Mesendoderm (in vitro differentiated cells): ENCODE measurements at regions not wholly inside any gene's neighbourhood (a gene's known extent, or its start where the extent isn't known, plus 50 kb on each side); places are given as distances from the start of the nearest gene placed in this dataset.

Source experiments
- DNase-seq: peaks from one replicate; pipeline ENCODE4 v3.0.0; 2013
- H2AK5ac ChIP-seq: 2 replicates; pipeline ENCODE4 v1.6.1; 2013; ENCODE audit warnings: low read length, inconsistent platforms
- H2BK120ac ChIP-seq: 2 replicates; pipeline ENCODE4 v1.6.1; 2013; ENCODE audit warnings: low read depth, mild to moderate bottlenecking, low read length, moderate library complexity, mixed read lengths
- H2BK15ac ChIP-seq: replicated peaks from 2 replicates; pipeline ENCODE4 v1.6.1; 2013; ENCODE audit warnings: low read depth, mild to moderate bottlenecking, moderate library complexity
- H2BK5ac ChIP-seq: 2 replicates; pipeline ENCODE4 v1.6.1; 2013; ENCODE audit warnings: low read length, inconsistent platforms
- H3K18ac ChIP-seq: 2 replicates; pipeline ENCODE4 v1.6.1; 2013; ENCODE audit warnings: mild to moderate bottlenecking, low read length, mixed read lengths
- H3K23ac ChIP-seq: one replicate; pipeline ENCODE4 v1.6.1; 2013; ENCODE audit warnings: low read length
- H3K27ac ChIP-seq: 2 replicates; pipeline ENCODE4 v1.5.1; 2013; ENCODE audit warnings: low read depth, mild to moderate bottlenecking, inconsistent platforms, low read length, moderate library complexity
- H3K27me3 ChIP-seq: 2 replicates; pipeline ENCODE4 v1.6.1; 2013; ENCODE audit warnings: low read length, control low read depth, mild to moderate bottlenecking, inconsistent platforms; ENCODE audit not compliant: insufficient read depth, poor library complexity
- H3K36me3 ChIP-seq: 2 replicates; pipeline ENCODE4 v1.6.1; 2013; ENCODE audit warnings: low read length, inconsistent platforms; ENCODE audit not compliant: control insufficient read depth, insufficient read depth
- H3K4ac ChIP-seq: one replicate; pipeline ENCODE4 v1.6.1; 2013; ENCODE audit warnings: low read depth, mild to moderate bottlenecking, low read length, moderate library complexity
- H3K4me1 ChIP-seq: 2 replicates; pipeline ENCODE4 v1.6.1; 2013; ENCODE audit warnings: low read depth, low read length, inconsistent platforms; ENCODE audit not compliant: control insufficient read depth
- H3K4me2 ChIP-seq: 2 replicates; pipeline ENCODE4 v1.6.1; 2013; ENCODE audit warnings: low read length
- H3K4me3 ChIP-seq: 2 replicates; pipeline ENCODE4 v1.5.1; 2013; ENCODE audit warnings: mild to moderate bottlenecking, low read length
- H3K56ac ChIP-seq: one replicate; pipeline ENCODE4 v1.6.1; 2013; ENCODE audit warnings: low read length
- H3K79me1 ChIP-seq: 2 replicates; pipeline ENCODE4 v1.6.1; 2013; ENCODE audit warnings: low read length, inconsistent platforms
- H3K79me2 ChIP-seq: 2 replicates; pipeline ENCODE4 v1.6.1; 2013; ENCODE audit warnings: mild to moderate bottlenecking, low read length; ENCODE audit not compliant: control insufficient read depth, insufficient read depth
- H3K9ac ChIP-seq: 2 replicates; pipeline ENCODE4 v1.6.1; 2013; ENCODE audit warnings: low read length, inconsistent platforms
- H4K5ac ChIP-seq: one replicate; pipeline ENCODE4 v1.6.1; 2013; ENCODE audit warnings: low read length
- H4K8ac ChIP-seq: one replicate; pipeline ENCODE4 v1.6.1; 2013; ENCODE audit warnings: low read depth, mild to moderate bottlenecking, control low read depth, low read length, moderate library complexity
- WGBS: extraction: QIAGEN DNeasy Blood & Tissue Kit; methylation state at CpG from one replicate; pipeline ENCODE4 v1.1.7; 2013; ENCODE audit warnings: low lambda C conversion rate, missing lambda C conversion rate; ENCODE audit not compliant: insufficient coverage; ENCODE audit errors: extremely low coverage; 5-methylcytosine and 5-hydroxymethylcytosine counted together

- Histone ChIP-seq H2BK5ac (no peak overlapping the region), H3K23ac (no peak overlapping the region), H3K36me3 (no peaks in the 10 kb centered on the region), H2BK15ac (no peak overlapping the region), H3K79me1 (no peaks in the 10 kb centered on the region), H3K79me2 (no peaks in the 10 kb centered on the region), H2AK5ac (no peak overlapping the region), H2BK120ac (no peak overlapping the region), H3K56ac (no peak overlapping the region), H3K27me3 (no peaks in the 10 kb centered on the region), H4K8ac (no peak overlapping the region), H3K18ac (no peak overlapping the region), H3K4ac (no peak overlapping the region), H3K4me3 (no peak overlapping the region), H3K4me2 (no peak overlapping the region), H3K9ac (no peak overlapping the region), H3K4me1 (no peaks in the 10 kb centered on the region), H3K27ac (no peak overlapping the region), H4K5ac (no peak overlapping the region)
- WGBS: no CpG with 5 or more reads among the region's 1 CpG
- no peak for DNase-seq
Measured at GRCh38 chr15:37715101-37715500, 219.3 kb upstream of the TMCO5A start.

GRCh38 chr15:37720267-37720666 is 214.2 kb upstream of the TMCO5A start:
- Histone ChIP-seq H3K4ac (no peak overlapping the region), H3K56ac (no peak overlapping the region), H3K4me2 (no peak overlapping the region), H2AK5ac (no peak overlapping the region), H4K8ac (no peak overlapping the region), H3K36me3 (no peaks in the 10 kb centered on the region), H3K18ac (no peak overlapping the region), H3K79me2 (no peaks in the 10 kb centered on the region), H4K5ac (no peak overlapping the region), H2BK120ac (no peak overlapping the region), H3K27ac (no peak overlapping the region), H2BK15ac (no peak overlapping the region), H2BK5ac (no peak overlapping the region), H3K23ac (no peak overlapping the region), H3K4me1 (no peaks in the 10 kb centered on the region), H3K79me1 (no peaks in the 10 kb centered on the region), H3K9ac (no peak overlapping the region), H3K4me3 (no peak overlapping the region), H3K27me3 (no peaks in the 10 kb centered on the region)
- WGBS: no CpG with 5 or more reads among the region's 9 CpGs
- no peak for DNase-seq

- H4K5ac ChIP-seq: no peak overlapping the region
- H3K4me2 ChIP-seq: no peak overlapping the region
- WGBS: no CpG with 5 or more reads among the region's 5 CpGs
- H3K18ac ChIP-seq: no peak overlapping the region
- H2AK5ac ChIP-seq: no peak overlapping the region
- DNase-seq: no peak
- H2BK120ac ChIP-seq: no peak overlapping the region
- H3K4ac ChIP-seq: no peak overlapping the region
- no peak overlapping the region for H3K9ac ChIP-seq
- H3K79me1 ChIP-seq: no peaks in the 10 kb centered on the region
- H3K56ac ChIP-seq: no peak overlapping the region
- no peak overlapping the region for H2BK15ac ChIP-seq
- H3K36me3 ChIP-seq: no peaks in the 10 kb centered on the region
- H3K4me3 ChIP-seq: no peak overlapping the region
- H3K23ac ChIP-seq: no peak overlapping the region
- H3K27ac ChIP-seq: no peak overlapping the region
- H4K8ac ChIP-seq: no peak overlapping the region
- no peaks in the 10 kb centered on the region for H3K4me1 ChIP-seq
- H3K27me3 ChIP-seq: no peaks in the 10 kb centered on the region
- no peak overlapping the region for H2BK5ac ChIP-seq
- H3K79me2 ChIP-seq: no peaks in the 10 kb centered on the region
Measured at GRCh38 chr15:37731146-37731746, 203.2 kb upstream of the TMCO5A start.

- H2AK5ac ChIP-seq: no peak overlapping the region
- no peak overlapping the region for H3K9ac ChIP-seq
- no peak overlapping the region for H3K27ac ChIP-seq
- no peak overlapping the region for H2BK120ac ChIP-seq
- no peak overlapping the region for H2BK5ac ChIP-seq
- H3K36me3 ChIP-seq: no peaks in the 10 kb centered on the region
- no peak overlapping the region for H4K8ac ChIP-seq
- no peak overlapping the region for H3K56ac ChIP-seq
- no peaks in the 10 kb centered on the region for H3K79me1 ChIP-seq
- no peak overlapping the region for H3K4me2 ChIP-seq
- H3K18ac ChIP-seq: no peak overlapping the region
- no CpG with 5 or more reads among the region's 5 CpGs for WGBS
- no peaks in the 10 kb centered on the region for H3K27me3 ChIP-seq
- no peak overlapping the region for H2BK15ac ChIP-seq
- H4K5ac ChIP-seq: no peak overlapping the region
- H3K23ac ChIP-seq: no peak overlapping the region
- no peak overlapping the region for H3K4me3 ChIP-seq
- DNase-seq: no peak
- H3K4me1 ChIP-seq: peaks cover 2% of the 10 kb centered on the region
- no peaks in the 10 kb centered on the region for H3K79me2 ChIP-seq
- no peak overlapping the region for H3K4ac ChIP-seq
Measured at GRCh38 chr15:37733628-37734027, 200.8 kb upstream of the TMCO5A start.

GRCh38 chr15:37740623-37741141 is 193.8 kb upstream of the TMCO5A start:
- Histone ChIP-seq H2AK5ac (no peak overlapping the region), H4K8ac (no peak overlapping the region), H3K4ac (no peak overlapping the region), H3K36me3 (no peaks in the 10 kb centered on the region), H3K4me1 (peaks cover 2% of the 10 kb centered on the region), H2BK15ac (no peak overlapping the region), H3K27ac (no peak overlapping the region), H3K18ac (no peak overlapping the region), H3K79me2 (no peaks in the 10 kb centered on the region), H2BK120ac (no peak overlapping the region), H3K79me1 (no peaks in the 10 kb centered on the region), H3K56ac (no peak overlapping the region), H3K27me3 (no peaks in the 10 kb centered on the region), H3K9ac (no peak overlapping the region), H3K4me3 (no peak overlapping the region), H3K4me2 (no peak overlapping the region), H4K5ac (no peak overlapping the region), H3K23ac (no peak overlapping the region), H2BK5ac (no peak overlapping the region)
- WGBS: no CpG with 5 or more reads among the region's 4 CpGs
- DNase-seq: no peak

GRCh38 chr15:37743826-37744225 is 190.6 kb upstream of the TMCO5A start:
- Histone ChIP-seq H3K56ac (no peak overlapping the region), H2BK15ac (no peak overlapping the region), H3K79me2 (no peaks in the 10 kb centered on the region), H3K36me3 (no peaks in the 10 kb centered on the region), H4K8ac (no peak overlapping the region), H3K4me2 (no peak overlapping the region), H2AK5ac (no peak overlapping the region), H3K9ac (no peak overlapping the region), H3K23ac (no peak overlapping the region), H3K18ac (no peak overlapping the region), H4K5ac (no peak overlapping the region), H3K27ac (no peak overlapping the region), H3K79me1 (no peaks in the 10 kb centered on the region), H2BK120ac (no peak overlapping the region), H3K27me3 (no peaks in the 10 kb centered on the region), H3K4ac (no peak overlapping the region), H2BK5ac (no peak overlapping the region), H3K4me3 (no peak overlapping the region), H3K4me1 (no peaks in the 10 kb centered on the region)
- no peak for DNase-seq
- no CpG with 5 or more reads among the region's 3 CpGs for WGBS
